Kidney glomerular epithelial cell (primary cell): ENCODE measurements at regions not wholly inside any gene's neighbourhood (a gene's known extent, or its start where the extent isn't known, plus 50 kb on each side); places are given as distances from the start of the nearest gene placed in this dataset.
"Not testable (repeated sequence)": the region's sequence is repeated elsewhere in the genome, so short reads cannot be mapped to it uniquely, and the experiment has no call there.

Source experiments
- DNase-seq: peaks from one replicate; lab custom pipeline; 2025; lab: John Stamatoyannopoulos, UW

GRCh38 chr5:54884195-54884536 lies 101.2 kb downstream of the ESM1 start:
- DNase-seq = no peak

- DNase-seq = peak; percentile 15
These were observed 101.8 kb downstream of the ESM1 start for GRCh38 chr5:54883374-54884194.

- DNase-seq = no peak
These were observed 102.6 kb downstream of the ESM1 start for GRCh38 chr5:54882841-54883240.

GRCh38 chr5:54882101-54882500 lies 103.3 kb downstream of the ESM1 start:
- no peak for DNase-seq

GRCh38 chr5:54881286-54882005 lies 103.9 kb downstream of the ESM1 start:
- no peak for DNase-seq

GRCh38 chr5:54876976-54877375 lies 108.4 kb downstream of the ESM1 start:
- DNase-seq = no peak

- no peak for DNase-seq
These were observed 108.8 kb downstream of the ESM1 start for GRCh38 chr5:54876556-54876955.

GRCh38 chr5:54874337-54875021 lies 110.9 kb downstream of the ESM1 start:
- no peak for DNase-seq

- DNase-seq = no peak
These were observed 111.7 kb downstream of the ESM1 start for GRCh38 chr5:54873691-54874090.

GRCh38 chr5:54872810-54873209 lies 112.6 kb downstream of the ESM1 start:
- no peak for DNase-seq

- no peak for DNase-seq
These were observed 115.1 kb downstream of the ESM1 start for GRCh38 chr5:54870271-54870670.

- no peak for DNase-seq
These were observed 115.7 kb downstream of the ESM1 start for GRCh38 chr5:54869691-54870090.

GRCh38 chr5:54868511-54869483 lies 116.6 kb downstream of the ESM1 start:
- DNase-seq = no peak

- DNase-seq = peak; percentile 61
These were observed 118.0 kb downstream of the ESM1 start for GRCh38 chr5:54867310-54867944.

GRCh38 chr5:54864911-54865515 lies 120.4 kb downstream of the ESM1 start:
- not testable (repeated sequence) for DNase-seq

- no peak for DNase-seq
These were observed 123.4 kb downstream of the ESM1 start for GRCh38 chr5:54862036-54862435.

- DNase-seq = peak; percentile 39
These were observed 124.0 kb downstream of the ESM1 start for GRCh38 chr5:54861212-54861894.

GRCh38 chr5:54860321-54860720 lies 125.1 kb downstream of the ESM1 start:
- DNase-seq = no peak

- no peak for DNase-seq
These were observed 126.1 kb downstream of the ESM1 start for GRCh38 chr5:54859316-54859715.

GRCh38 chr5:54854883-54855581 lies 130.4 kb downstream of the ESM1 start:
- no peak for DNase-seq
